Chondrocyte (in vitro differentiated cells): ENCODE measurements at regions not wholly inside any gene's neighbourhood (a gene's known extent, or its start where the extent isn't known, plus 50 kb on each side); places are given as distances from the start of the nearest gene placed in this dataset.

Experiments
- DNase-seq: peaks from one replicate; pipeline ENCODE4 v3.0.0; 2021; ENCODE audit warnings: mixed read lengths, low spot score
- H3K27ac Mint-ChIP-seq: one replicate; pipeline ENCODE4 v1.8.0; 2021; ENCODE audit warnings: mild to moderate bottlenecking, moderate library complexity, mixed read lengths; ENCODE audit not compliant: unreplicated experiment
- H3K27me3 Mint-ChIP-seq: 2 replicates; pipeline ENCODE4 v1.8.0; 2021; ENCODE audit warnings: low read depth, mixed read lengths
- H3K36me3 Mint-ChIP-seq: 2 replicates; pipeline ENCODE4 v1.8.0; 2021; ENCODE audit warnings: low read depth, mixed read lengths
- H3K4me1 Mint-ChIP-seq: 2 replicates; pipeline ENCODE4 v1.8.0; 2021; ENCODE audit warnings: low read depth, mild to moderate bottlenecking, mixed read lengths
- H3K4me3 Mint-ChIP-seq: one replicate; pipeline ENCODE4 v1.8.0; 2021; ENCODE audit warnings: mild to moderate bottlenecking, moderate library complexity, mixed read lengths; ENCODE audit not compliant: unreplicated experiment
- H3K9me3 Mint-ChIP-seq: 2 replicates; pipeline ENCODE4 v1.8.0; 2021; ENCODE audit warnings: low read depth, mixed read lengths
- CTCF ChIP-seq: fragments of 200-600 bp; sonication (generic); IDR thresholded peaks from 2 replicates; pipeline ENCODE4 v1.5.0; 2021; ENCODE audit warnings: antibody characterized with exemption, mild to moderate bottlenecking, moderate library complexity

GRCh38 chr9:78613006-78613405 lies 316.1 kb downstream of the PSAT1 start:
- Mint-ChIP-seq H3K27me3 (no peaks in the 10 kb centered on the region), H3K4me1 (peaks cover 24% of the 10 kb centered on the region), H3K9me3 (peaks cover 1% of the 10 kb centered on the region), H3K27ac (no peak overlapping the region), H3K4me3 (no peak overlapping the region), H3K36me3 (peaks cover under 1% of the 10 kb centered on the region)
- DNase-seq, result no peak
- TF ChIP-seq CTCF, result no peak

- H3K4me1 Mint-ChIP-seq, result peaks cover 22% of the 10 kb centered on the region
- no peak for DNase-seq
- no peak for TF ChIP-seq CTCF
- no peaks in the 10 kb centered on the region for H3K27me3 Mint-ChIP-seq
- H3K27ac Mint-ChIP-seq, result no peak overlapping the region
- no peaks in the 10 kb centered on the region for H3K36me3 Mint-ChIP-seq
- no peaks in the 10 kb centered on the region for H3K9me3 Mint-ChIP-seq
- H3K4me3 Mint-ChIP-seq, result no peak overlapping the region
Measured at GRCh38 chr9:78614892-78615291, 318.0 kb downstream of the PSAT1 start.

GRCh38 chr9:78615372-78615771 lies 318.4 kb downstream of the PSAT1 start:
- TF ChIP-seq CTCF, result no peak
- no peaks in the 10 kb centered on the region for H3K36me3 Mint-ChIP-seq
- no peaks in the 10 kb centered on the region for H3K27me3 Mint-ChIP-seq
- H3K27ac Mint-ChIP-seq, result no peak overlapping the region
- H3K4me3 Mint-ChIP-seq, result no peak overlapping the region
- no peaks in the 10 kb centered on the region for H3K9me3 Mint-ChIP-seq
- peaks cover 27% of the 10 kb centered on the region for H3K4me1 Mint-ChIP-seq
- no peak for DNase-seq

- H3K27ac Mint-ChIP-seq, result no peak overlapping the region
- H3K36me3 Mint-ChIP-seq, result no peaks in the 10 kb centered on the region
- H3K9me3 Mint-ChIP-seq, result no peaks in the 10 kb centered on the region
- H3K4me1 Mint-ChIP-seq, result peaks cover 16% of the 10 kb centered on the region
- H3K4me3 Mint-ChIP-seq, result no peak overlapping the region
- no peaks in the 10 kb centered on the region for H3K27me3 Mint-ChIP-seq
- DNase-seq, result no peak
- TF ChIP-seq CTCF, result peak; percentile 20
Measured at GRCh38 chr9:78618735-78619134, 321.8 kb downstream of the PSAT1 start.

GRCh38 chr9:78620303-78620702 lies 323.4 kb downstream of the PSAT1 start:
- H3K4me3 Mint-ChIP-seq, result no peak overlapping the region
- peaks cover 16% of the 10 kb centered on the region for H3K4me1 Mint-ChIP-seq
- no peak for TF ChIP-seq CTCF

More at GRCh38 chr9:78620303-78620702, 323.4 kb downstream of the PSAT1 start:
- Mint-ChIP-seq H3K36me3 (no peaks in the 10 kb centered on the region), H3K9me3 (no peaks in the 10 kb centered on the region), H3K27ac (peak overlapping the region; percentile 89), H3K27me3 (no peaks in the 10 kb centered on the region)
- no peak for DNase-seq
